Esophagus muscularis mucosa (tissue), 4 donors: ENCODE measurements at regions not wholly inside any gene's neighbourhood (a gene's known extent, or its start where the extent isn't known, plus 50 kb on each side); places are given as distances from the start of the nearest gene placed in this dataset.

ENCODE experiments used
- DNase-seq: peaks from one replicate; pipeline ENCODE4 v3.0.0-alpha.2; 2017; ENCODE audit errors: extremely low spot score
- H3K27ac ChIP-seq, 4 donors: fragments of 200-600 bp; sonication (generic); replicated peaks in 1 of 4; 1 replicate in 3 of 4; 2 replicates in 1 of 4; pipeline ENCODE4 v1.5.1; 2016 to 2019; ENCODE audit warnings: mild to moderate bottlenecking in 1 of 4
- H3K27me3 ChIP-seq, 4 donors: fragments of 200-600 bp; sonication (generic); one replicate each; pipeline versions ENCODE4 v1.5.1 to v1.6.0; 2016 to 2019
- H3K36me3 ChIP-seq, 4 donors: fragments of 200-600 bp; sonication (generic); one replicate each; pipeline ENCODE4 v1.5.1; 2016 to 2019
- H3K4me1 ChIP-seq, 4 donors: fragments of 200-600 bp; sonication (generic); one replicate each; pipeline ENCODE4 v1.5.1; 2016 to 2019
- H3K4me3 ChIP-seq, 4 donors: fragments of 200-600 bp; sonication (generic); 1 replicate in 2 of 4; 2 replicates in 2 of 4; pipeline ENCODE4 v1.5.1; 2016 to 2019; ENCODE audit warnings: mild to moderate bottlenecking in 4 of 4, moderate library complexity in 1 of 4
- H3K9me3 ChIP-seq, 4 donors: fragments of 200-600 bp; sonication (generic); 1 replicate in 3 of 4; 2 replicates in 1 of 4; pipeline ENCODE4 v1.5.1; 2016 to 2019
- EP300 ChIP-seq: sonication (generic); formaldehyde crosslinking; IDR thresholded peaks from one replicate; pipeline ENCODE4 v1.6.1; 2017; ENCODE audit warnings: antibody characterized with exemption
- POLR2A ChIP-seq: fragments of 450-650 bp; IDR thresholded peaks from one replicate; pipeline ENCODE4 v1.6.1; 2017; ENCODE audit warnings: antibody characterized with exemption, moderate library complexity, mild to moderate bottlenecking, low read depth
- POLR2AphosphoS5 ChIP-seq, 2 donors: sonication (generic); formaldehyde crosslinking; IDR thresholded peaks; one replicate each; pipeline ENCODE4 v1.6.1; 2017; ENCODE audit warnings: antibody characterized with exemption in 2 of 2
- WGBS: methylation state at CpG from one replicate; pipeline ENCODE4 v1.1.5; 2018; 5-methylcytosine and 5-hydroxymethylcytosine counted together
- intact Hi-C: fragments of 100-400 bp; cut with DNase I; formaldehyde crosslinking; loops from one replicate; pipeline ENCODE4 v1.15.1; 2023
- TF ChIP-seq, protein P1 (sequence below), 3 experiments: fragments of 200-600 bp in 2 of 3; fragments of 450-650 bp in 1 of 3; sonication (generic) in 2 of 3; IDR thresholded peaks; one replicate each; pipeline ENCODE4 v1.5.1; 2017 to 2019; ENCODE audit warnings: antibody characterized with exemption in 3 of 3, mild to moderate bottlenecking in 2 of 3, moderate library complexity in 1 of 3

DNA sequence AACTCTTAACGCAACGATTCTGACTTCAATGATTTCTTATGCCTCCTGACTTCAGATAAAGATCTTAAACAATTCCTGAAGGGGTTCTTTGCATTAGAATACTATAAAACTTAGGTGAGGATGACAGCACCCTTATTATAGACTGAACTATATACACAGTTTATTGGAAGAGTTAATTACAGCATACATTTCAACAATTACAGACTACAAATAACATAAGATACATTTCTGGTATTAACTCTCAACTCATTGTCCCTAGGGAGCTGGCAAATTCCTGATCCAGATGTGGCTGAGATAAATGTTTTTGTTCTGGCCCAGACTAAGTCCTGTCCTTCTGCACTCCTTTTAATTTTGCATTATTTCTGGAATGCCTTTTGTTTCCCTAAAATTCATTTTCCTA, 155.5 kb upstream of the TMC3 start:
- no peaks in the 10 kb centered on the region for H3K9me3 ChIP-seq
- peaks cover 10 to 26% (median 21%) of the 10 kb centered on the region in 4 donors for H3K4me1 ChIP-seq
- intact Hi-C loops, result no loop called here
- no peak overlapping the region for H3K27ac ChIP-seq
- TF ChIP-seq POLR2AphosphoS5 (IDR thresholded peaks at IDR 0.05) (no peak), POLR2A (no peak)
- TF ChIP-seq, protein P1, sequence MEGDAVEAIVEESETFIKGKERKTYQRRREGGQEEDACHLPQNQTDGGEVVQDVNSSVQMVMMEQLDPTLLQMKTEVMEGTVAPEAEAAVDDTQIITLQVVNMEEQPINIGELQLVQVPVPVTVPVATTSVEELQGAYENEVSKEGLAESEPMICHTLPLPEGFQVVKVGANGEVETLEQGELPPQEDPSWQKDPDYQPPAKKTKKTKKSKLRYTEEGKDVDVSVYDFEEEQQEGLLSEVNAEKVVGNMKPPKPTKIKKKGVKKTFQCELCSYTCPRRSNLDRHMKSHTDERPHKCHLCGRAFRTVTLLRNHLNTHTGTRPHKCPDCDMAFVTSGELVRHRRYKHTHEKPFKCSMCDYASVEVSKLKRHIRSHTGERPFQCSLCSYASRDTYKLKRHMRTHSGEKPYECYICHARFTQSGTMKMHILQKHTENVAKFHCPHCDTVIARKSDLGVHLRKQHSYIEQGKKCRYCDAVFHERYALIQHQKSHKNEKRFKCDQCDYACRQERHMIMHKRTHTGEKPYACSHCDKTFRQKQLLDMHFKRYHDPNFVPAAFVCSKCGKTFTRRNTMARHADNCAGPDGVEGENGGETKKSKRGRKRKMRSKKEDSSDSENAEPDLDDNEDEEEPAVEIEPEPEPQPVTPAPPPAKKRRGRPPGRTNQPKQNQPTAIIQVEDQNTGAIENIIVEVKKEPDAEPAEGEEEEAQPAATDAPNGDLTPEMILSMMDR (IDR thresholded peaks at IDR 0.05), result no peak
- H3K27me3 ChIP-seq, result no peaks in the 10 kb centered on the region
- no peak overlapping the region for H3K4me3 ChIP-seq
- no peak for DNase-seq
- 62% methylated on average over 2 of the region's 2 CpGs for WGBS
- H3K36me3 ChIP-seq, result no peaks in the 10 kb centered on the region

DNA sequence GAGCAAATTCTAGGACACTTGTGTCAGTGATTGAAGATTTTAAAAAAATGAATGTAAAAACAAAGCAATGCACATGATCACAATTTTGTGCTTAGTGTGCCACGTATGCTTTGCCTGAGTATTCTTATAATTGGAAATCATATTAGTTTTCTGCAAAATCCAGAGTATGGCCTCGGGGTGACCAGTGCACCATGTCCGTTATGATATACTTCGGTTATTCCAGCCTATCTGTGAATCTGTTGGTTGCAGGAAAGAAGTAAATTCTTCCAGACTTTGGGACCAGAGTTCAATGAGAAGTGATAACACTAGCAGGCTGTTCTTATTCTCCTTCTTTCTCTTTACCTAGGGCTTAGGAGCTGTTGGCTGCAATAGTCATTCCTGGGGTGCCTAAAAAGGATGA, 152.0 kb upstream of the TMC3 start:
- no peak for DNase-seq
- no peak overlapping the region for H3K4me3 ChIP-seq
- intact Hi-C loops, result no loop called here
- no peak overlapping the region for H3K27ac ChIP-seq
- H3K36me3 ChIP-seq, result no peaks in the 10 kb centered on the region
- WGBS, result 94% methylated on average over 4 of the region's 4 CpGs
- peaks cover 1 to 16% (median 14%) of the 10 kb centered on the region in 4 donors for H3K4me1 ChIP-seq
- TF ChIP-seq POLR2AphosphoS5 (IDR thresholded peaks at IDR 0.05) (no peak), EP300 (no peak), POLR2A (no peak)
- H3K27me3 ChIP-seq, result no peaks in the 10 kb centered on the region
- no peaks in the 10 kb centered on the region for H3K9me3 ChIP-seq

DNA sequence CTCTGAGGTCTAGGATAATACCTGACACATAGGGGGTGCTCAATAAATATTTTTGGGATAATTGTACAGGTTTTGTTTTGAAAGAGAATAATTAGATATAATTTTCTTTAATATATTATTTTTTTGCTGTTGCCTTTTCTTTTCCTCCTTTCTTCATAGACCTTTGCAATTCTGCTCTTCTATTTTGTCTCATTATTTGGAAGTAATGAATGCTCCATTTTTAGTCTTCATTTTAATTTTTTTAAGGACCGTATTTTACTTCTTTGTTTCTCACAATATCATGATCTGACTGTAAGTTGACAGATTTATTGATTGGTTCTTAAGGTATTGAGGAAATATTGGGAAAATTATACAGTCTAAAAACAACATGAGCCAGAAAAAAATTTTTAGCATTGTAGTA, 150.5 kb upstream of the TMC3 start:
- WGBS, result 97% methylated on average over 1 of the region's 1 CpG
- Histone ChIP-seq H3K27me3 (no peaks in the 10 kb centered on the region), H3K36me3 (no peaks in the 10 kb centered on the region), H3K4me1 (peaks cover 0 to under 1% (median 0%) of the 10 kb centered on the region in 4 donors), H3K4me3 (no peak overlapping the region), H3K27ac (no peak overlapping the region), H3K9me3 (no peaks in the 10 kb centered on the region)
- no peak for TF ChIP-seq POLR2AphosphoS5 (IDR thresholded peaks at IDR 0.05)
- TF ChIP-seq, protein P1 (IDR thresholded peaks at IDR 0.05), result no peak
- no peak for TF ChIP-seq EP300
- no peak for TF ChIP-seq POLR2A
- intact Hi-C loops, result no loop called here
- no peak for DNase-seq

DNA sequence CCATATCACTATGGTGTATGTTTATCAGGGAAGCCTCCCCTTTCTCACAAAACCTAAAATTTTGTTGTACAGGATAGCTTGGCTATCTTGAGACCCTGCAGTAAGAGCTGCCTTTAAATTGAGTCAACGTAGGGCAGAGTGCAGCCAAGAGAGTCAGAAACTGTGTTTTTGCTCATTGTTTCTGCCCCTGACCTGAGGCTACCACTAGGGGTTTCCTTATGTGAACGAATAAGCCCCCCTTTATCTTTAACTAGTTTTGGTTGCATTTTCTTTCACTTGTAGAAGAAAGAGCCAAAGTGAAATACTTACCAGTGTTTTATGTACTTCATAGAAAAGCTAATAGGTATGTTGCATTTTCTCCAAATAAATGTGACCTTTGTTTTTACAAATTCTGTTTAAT, 149.9 kb upstream of the TMC3 start:
- no peak for TF ChIP-seq POLR2AphosphoS5 (IDR thresholded peaks at IDR 0.05)
- no peak for TF ChIP-seq EP300
- no peak for TF ChIP-seq POLR2A
- TF ChIP-seq, protein P1 (IDR thresholded peaks at IDR 0.05), result no peak
- Histone ChIP-seq H3K4me3 (no peak overlapping the region), H3K4me1 (no peaks in the 10 kb centered on the region), H3K27ac (no peak overlapping the region), H3K27me3 (no peaks in the 10 kb centered on the region), H3K36me3 (no peaks in the 10 kb centered on the region), H3K9me3 (no peaks in the 10 kb centered on the region)
- no peak for DNase-seq
- 96% methylated on average over 2 of the region's 2 CpGs for WGBS
- intact Hi-C loops, result no loop called here

DNA sequence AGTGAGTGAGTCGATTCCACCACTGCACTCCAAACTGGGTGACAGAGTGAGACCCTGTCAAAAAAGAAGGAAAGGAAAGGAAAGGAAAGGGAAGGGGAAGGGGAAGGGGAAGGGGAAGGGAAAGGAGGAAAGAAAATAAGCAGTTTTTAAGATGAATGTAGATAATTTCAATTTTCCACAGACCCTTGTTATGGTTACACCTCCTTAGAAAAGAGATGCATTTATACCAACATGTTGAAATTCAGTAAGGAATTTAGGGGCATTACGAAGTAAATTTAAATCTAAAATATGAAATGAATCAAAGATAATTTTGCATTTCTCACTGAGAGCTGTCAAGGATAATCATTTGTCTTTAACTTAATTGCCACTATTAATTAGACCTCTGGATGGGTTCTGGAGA, 146.5 kb upstream of the TMC3 start:
- TF ChIP-seq EP300 (no peak), POLR2AphosphoS5 (IDR thresholded peaks at IDR 0.05) (no peak), POLR2A (no peak)
- TF ChIP-seq, protein P1 (IDR thresholded peaks at IDR 0.05), result no peak
- Histone ChIP-seq H3K27ac (no peak overlapping the region), H3K27me3 (no peaks in the 10 kb centered on the region), H3K4me1 (no peaks in the 10 kb centered on the region), H3K9me3 (no peaks in the 10 kb centered on the region), H3K36me3 (no peaks in the 10 kb centered on the region), H3K4me3 (no peak overlapping the region)
- no peak for DNase-seq
- 95% methylated on average over 2 of the region's 2 CpGs for WGBS
- intact Hi-C loops, result no loop called here
